ENCODE measurements at regions not wholly inside any gene's neighbourhood (a gene's known extent, or its start where the extent isn't known, plus 50 kb on each side); places are given as distances from the start of the nearest gene placed in this dataset.
"Not testable (repeated sequence)": the region's sequence is repeated elsewhere in the genome, so short reads cannot be mapped to it uniquely, and the experiment has no call there.

- H2AFZ ChIP-seq (ENCODE audit: low read depth, low read length); H3F3A ChIP-seq (ENCODE audit: insufficient read depth, low read length, poor library complexity, severe bottlenecking); H3K79me2 ChIP-seq (replicated peaks; ENCODE audit: insufficient read depth, low read length); H3K4me3 ChIP-seq (ENCODE audit: low read length); H3K36me3 ChIP-seq (ENCODE audit: insufficient read depth, low read length); H4K20me1 ChIP-seq (ENCODE audit: insufficient read depth); H3K9ac ChIP-seq (ENCODE audit: low read length); H3K27ac ChIP-seq (ENCODE audit: low read length); H3K9me2 ChIP-seq (ENCODE audit: insufficient read depth, low read length); H3K27me3 ChIP-seq (ENCODE audit: insufficient read depth, low read depth, low read length); H3K4me2 ChIP-seq (ENCODE audit: low read length); H3K9me3 ChIP-seq (ENCODE audit: low read length): not testable (repeated sequence)
Observed at GRCh38 chr3:91348064-91348463, 2240.6 kb downstream of the EPHA3 start.

GRCh38 chr3:91349072-91349471 is 2241.7 kb downstream of the EPHA3 start:
- not testable (repeated sequence) for H3K36me3 ChIP-seq (ENCODE audit: insufficient read depth, low read length); H3K4me2 ChIP-seq (ENCODE audit: low read length); H3F3A ChIP-seq (ENCODE audit: insufficient read depth, low read length, poor library complexity, severe bottlenecking); H3K9me3 ChIP-seq (ENCODE audit: low read length); H3K9ac ChIP-seq (ENCODE audit: low read length); H3K4me3 ChIP-seq (ENCODE audit: low read length); H3K9me2 ChIP-seq (ENCODE audit: insufficient read depth, low read length); H4K20me1 ChIP-seq (ENCODE audit: insufficient read depth); H3K79me2 ChIP-seq (replicated peaks; ENCODE audit: insufficient read depth, low read length); H3K27ac ChIP-seq (ENCODE audit: low read length); H3K27me3 ChIP-seq (ENCODE audit: insufficient read depth, low read depth, low read length); H2AFZ ChIP-seq (ENCODE audit: low read depth, low read length)

- not testable (repeated sequence) for H3K36me3 ChIP-seq (ENCODE audit: insufficient read depth, low read length); H3K9ac ChIP-seq (ENCODE audit: low read length); H3K9me3 ChIP-seq (ENCODE audit: low read length); H3F3A ChIP-seq (ENCODE audit: insufficient read depth, low read length, poor library complexity, severe bottlenecking); H2AFZ ChIP-seq (ENCODE audit: low read depth, low read length); H3K4me3 ChIP-seq (ENCODE audit: low read length); H3K9me2 ChIP-seq (ENCODE audit: insufficient read depth, low read length); H4K20me1 ChIP-seq (ENCODE audit: insufficient read depth); H3K27ac ChIP-seq (ENCODE audit: low read length); H3K79me2 ChIP-seq (replicated peaks; ENCODE audit: insufficient read depth, low read length); H3K4me2 ChIP-seq (ENCODE audit: low read length); H3K27me3 ChIP-seq (ENCODE audit: insufficient read depth, low read depth, low read length)
Observed at GRCh38 chr3:91352161-91352560, 2244.7 kb downstream of the EPHA3 start.

- H3K9me3 ChIP-seq (ENCODE audit: low read length); H3F3A ChIP-seq (ENCODE audit: insufficient read depth, low read length, poor library complexity, severe bottlenecking); H3K9me2 ChIP-seq (ENCODE audit: insufficient read depth, low read length); H3K27me3 ChIP-seq (ENCODE audit: insufficient read depth, low read depth, low read length); H3K79me2 ChIP-seq (replicated peaks; ENCODE audit: insufficient read depth, low read length); H3K36me3 ChIP-seq (ENCODE audit: insufficient read depth, low read length); H4K20me1 ChIP-seq (ENCODE audit: insufficient read depth); H2AFZ ChIP-seq (ENCODE audit: low read depth, low read length); H3K4me3 ChIP-seq (ENCODE audit: low read length); H3K9ac ChIP-seq (ENCODE audit: low read length); H3K4me2 ChIP-seq (ENCODE audit: low read length); H3K27ac ChIP-seq (ENCODE audit: low read length): not testable (repeated sequence)
Observed at GRCh38 chr3:91359278-91359677, 2251.9 kb downstream of the EPHA3 start.

GRCh38 chr3:91383100-91383894 is 2275.9 kb downstream of the EPHA3 start:
- H4K20me1 ChIP-seq (ENCODE audit: insufficient read depth); H3K4me3 ChIP-seq (ENCODE audit: low read length): not testable (repeated sequence)

GRCh38 chr3:91403938-91404337 is 2296.5 kb downstream of the EPHA3 start:
- not testable (repeated sequence) for H2AFZ ChIP-seq (ENCODE audit: low read depth, low read length); H3K4me2 ChIP-seq (ENCODE audit: low read length); H3K27me3 ChIP-seq (ENCODE audit: insufficient read depth, low read depth, low read length)

More at GRCh38 chr3:91383100-91383894, 2275.9 kb downstream of the EPHA3 start:
- H3K27ac ChIP-seq (ENCODE audit: low read length); H3K36me3 ChIP-seq (ENCODE audit: insufficient read depth, low read length); H3K27me3 ChIP-seq (ENCODE audit: insufficient read depth, low read depth, low read length); H2AFZ ChIP-seq (ENCODE audit: low read depth, low read length); H3F3A ChIP-seq (ENCODE audit: insufficient read depth, low read length, poor library complexity, severe bottlenecking); H3K9me2 ChIP-seq (ENCODE audit: insufficient read depth, low read length); H3K9ac ChIP-seq (ENCODE audit: low read length); H3K79me2 ChIP-seq (replicated peaks; ENCODE audit: insufficient read depth, low read length); H3K4me2 ChIP-seq (ENCODE audit: low read length); H3K9me3 ChIP-seq (ENCODE audit: low read length): not testable (repeated sequence)

More at GRCh38 chr3:91403938-91404337, 2296.5 kb downstream of the EPHA3 start:
- H3K9me3 ChIP-seq (ENCODE audit: low read length); H3K27ac ChIP-seq (ENCODE audit: low read length); H3K9me2 ChIP-seq (ENCODE audit: insufficient read depth, low read length); H3F3A ChIP-seq (ENCODE audit: insufficient read depth, low read length, poor library complexity, severe bottlenecking); H3K9ac ChIP-seq (ENCODE audit: low read length); H4K20me1 ChIP-seq (ENCODE audit: insufficient read depth); H3K79me2 ChIP-seq (replicated peaks; ENCODE audit: insufficient read depth, low read length); H3K36me3 ChIP-seq (ENCODE audit: insufficient read depth, low read length); H3K4me3 ChIP-seq (ENCODE audit: low read length): not testable (repeated sequence)
